ENCODE measurements at regions not wholly inside any gene's neighbourhood (a gene's known extent, or its start where the extent isn't known, plus 50 kb on each side); places are given as distances from the start of the nearest gene placed in this dataset.

DNA sequence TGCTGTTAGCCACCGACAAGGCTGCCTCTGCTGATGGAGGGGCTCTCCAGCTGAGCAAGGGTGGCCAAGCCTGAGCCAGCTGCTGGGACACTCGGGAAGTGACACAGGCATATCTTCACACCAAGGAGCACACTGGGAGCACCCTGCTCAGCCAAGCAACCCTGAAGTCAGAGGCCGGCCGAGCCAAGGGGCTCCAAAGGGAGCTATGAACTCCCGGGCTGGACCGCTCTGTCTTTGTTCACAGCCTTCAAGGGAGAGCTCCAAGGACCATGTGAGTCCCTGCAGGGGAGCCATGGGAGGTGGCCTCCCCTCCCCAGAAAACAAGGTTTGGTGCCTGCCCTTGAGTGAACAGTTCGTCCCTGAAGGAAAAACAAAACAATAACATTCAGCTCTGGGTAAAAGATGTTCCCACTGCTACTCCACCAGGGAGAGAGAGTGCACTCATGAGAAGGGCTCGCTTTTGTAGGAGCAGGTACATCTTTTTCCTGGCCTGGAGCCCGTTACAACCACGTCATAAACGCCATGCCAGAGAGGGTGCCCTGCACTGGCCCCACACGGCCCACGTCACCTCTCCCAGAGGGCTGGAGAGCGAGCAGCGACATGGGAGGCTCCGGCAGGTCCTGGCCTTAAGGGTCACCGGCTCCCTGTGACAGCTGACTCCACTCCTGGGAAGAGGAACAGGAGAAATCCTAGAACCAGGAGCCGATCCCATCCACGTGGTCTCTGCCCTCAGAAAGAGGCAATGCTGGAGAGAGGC lies 56.3 kb upstream of the SLC25A33 start:
- TF ChIP-seq, protein P1, sequence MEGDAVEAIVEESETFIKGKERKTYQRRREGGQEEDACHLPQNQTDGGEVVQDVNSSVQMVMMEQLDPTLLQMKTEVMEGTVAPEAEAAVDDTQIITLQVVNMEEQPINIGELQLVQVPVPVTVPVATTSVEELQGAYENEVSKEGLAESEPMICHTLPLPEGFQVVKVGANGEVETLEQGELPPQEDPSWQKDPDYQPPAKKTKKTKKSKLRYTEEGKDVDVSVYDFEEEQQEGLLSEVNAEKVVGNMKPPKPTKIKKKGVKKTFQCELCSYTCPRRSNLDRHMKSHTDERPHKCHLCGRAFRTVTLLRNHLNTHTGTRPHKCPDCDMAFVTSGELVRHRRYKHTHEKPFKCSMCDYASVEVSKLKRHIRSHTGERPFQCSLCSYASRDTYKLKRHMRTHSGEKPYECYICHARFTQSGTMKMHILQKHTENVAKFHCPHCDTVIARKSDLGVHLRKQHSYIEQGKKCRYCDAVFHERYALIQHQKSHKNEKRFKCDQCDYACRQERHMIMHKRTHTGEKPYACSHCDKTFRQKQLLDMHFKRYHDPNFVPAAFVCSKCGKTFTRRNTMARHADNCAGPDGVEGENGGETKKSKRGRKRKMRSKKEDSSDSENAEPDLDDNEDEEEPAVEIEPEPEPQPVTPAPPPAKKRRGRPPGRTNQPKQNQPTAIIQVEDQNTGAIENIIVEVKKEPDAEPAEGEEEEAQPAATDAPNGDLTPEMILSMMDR (IDR thresholded peaks at IDR 0.05) = no peak
- TF ChIP-seq SREBF2 (IDR thresholded peaks at IDR 0.05) = no peak
- TF ChIP-seq, protein P2, sequence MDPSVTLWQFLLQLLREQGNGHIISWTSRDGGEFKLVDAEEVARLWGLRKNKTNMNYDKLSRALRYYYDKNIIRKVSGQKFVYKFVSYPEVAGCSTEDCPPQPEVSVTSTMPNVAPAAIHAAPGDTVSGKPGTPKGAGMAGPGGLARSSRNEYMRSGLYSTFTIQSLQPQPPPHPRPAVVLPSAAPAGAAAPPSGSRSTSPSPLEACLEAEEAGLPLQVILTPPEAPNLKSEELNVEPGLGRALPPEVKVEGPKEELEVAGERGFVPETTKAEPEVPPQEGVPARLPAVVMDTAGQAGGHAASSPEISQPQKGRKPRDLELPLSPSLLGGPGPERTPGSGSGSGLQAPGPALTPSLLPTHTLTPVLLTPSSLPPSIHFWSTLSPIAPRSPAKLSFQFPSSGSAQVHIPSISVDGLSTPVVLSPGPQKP (IDR thresholded peaks at IDR 0.05; ENCODE audit: low read depth, low read length) = no peak
- no peak for TF ChIP-seq CHD4 (IDR thresholded peaks at IDR 0.05; ENCODE audit: borderline replicate concordance)
- no peak for TF ChIP-seq FOXS1 (CRISPR knock-in tag; IDR thresholded peaks at IDR 0.05)
- TF ChIP-seq TP53 (CRISPR knock-in tag; IDR thresholded peaks at IDR 0.05) = no peak
- no peak for TF ChIP-seq POLR2A (IDR thresholded peaks at IDR 0.05; ENCODE audit: low read length)
- no peak for TF ChIP-seq ZNF302 (CRISPR knock-in tag; IDR thresholded peaks at IDR 0.05)
- TF ChIP-seq BHLHE40 (IDR thresholded peaks at IDR 0.05; ENCODE audit: low read depth, low read length) = no peak
- TF ChIP-seq, protein P3, sequence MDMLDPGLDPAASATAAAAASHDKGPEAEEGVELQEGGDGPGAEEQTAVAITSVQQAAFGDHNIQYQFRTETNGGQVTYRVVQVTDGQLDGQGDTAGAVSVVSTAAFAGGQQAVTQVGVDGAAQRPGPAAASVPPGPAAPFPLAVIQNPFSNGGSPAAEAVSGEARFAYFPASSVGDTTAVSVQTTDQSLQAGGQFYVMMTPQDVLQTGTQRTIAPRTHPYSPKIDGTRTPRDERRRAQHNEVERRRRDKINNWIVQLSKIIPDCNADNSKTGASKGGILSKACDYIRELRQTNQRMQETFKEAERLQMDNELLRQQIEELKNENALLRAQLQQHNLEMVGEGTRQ (IDR thresholded peaks at IDR 0.05) = no peak
- TF ChIP-seq, protein P4, sequence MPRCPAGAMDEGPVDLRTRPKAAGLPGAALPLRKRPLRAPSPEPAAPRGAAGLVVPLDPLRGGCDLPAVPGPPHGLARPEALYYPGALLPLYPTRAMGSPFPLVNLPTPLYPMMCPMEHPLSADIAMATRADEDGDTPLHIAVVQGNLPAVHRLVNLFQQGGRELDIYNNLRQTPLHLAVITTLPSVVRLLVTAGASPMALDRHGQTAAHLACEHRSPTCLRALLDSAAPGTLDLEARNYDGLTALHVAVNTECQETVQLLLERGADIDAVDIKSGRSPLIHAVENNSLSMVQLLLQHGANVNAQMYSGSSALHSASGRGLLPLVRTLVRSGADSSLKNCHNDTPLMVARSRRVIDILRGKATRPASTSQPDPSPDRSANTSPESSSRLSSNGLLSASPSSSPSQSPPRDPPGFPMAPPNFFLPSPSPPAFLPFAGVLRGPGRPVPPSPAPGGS (IDR thresholded peaks at IDR 0.05) = no peak
- no peak for TF ChIP-seq RFX5 (IDR thresholded peaks at IDR 0.05)
